Activated T-cell treated with anti-CD3 and anti-CD28 coated beads, Interleukin-2, amount 50 U/mL, for 24 hours (primary cell): ENCODE measurements at regions not wholly inside any gene's neighbourhood (a gene's known extent, or its start where the extent isn't known, plus 50 kb on each side); places are given as distances from the start of the nearest gene placed in this dataset.
"Not testable (repeated sequence)": the region's sequence is repeated elsewhere in the genome, so short reads cannot be mapped to it uniquely, and the experiment has no call there.

Experiments used
- DNase-seq: peaks from one replicate; pipeline ENCODE4 v3.0.0-alpha.2; 2020
- H3K27ac Mint-ChIP-seq: 2 replicates; pipeline ENCODE4 v1.8.0; 2020; ENCODE audit warnings: mild to moderate bottlenecking, mixed read lengths
- H3K27me3 Mint-ChIP-seq: 2 replicates; pipeline ENCODE4 v1.8.0; 2020; ENCODE audit warnings: mixed read lengths
- H3K36me3 Mint-ChIP-seq: 2 replicates; pipeline ENCODE4 v1.8.0; 2020; ENCODE audit warnings: low read depth, mixed read lengths
- H3K4me1 Mint-ChIP-seq: 2 replicates; pipeline ENCODE4 v1.8.0; 2020; ENCODE audit warnings: low read depth, mixed read lengths
- H3K4me3 Mint-ChIP-seq: 2 replicates; pipeline ENCODE4 v1.8.0; 2020; ENCODE audit warnings: mild to moderate bottlenecking, moderate library complexity, mixed read lengths
- H3K9me3 Mint-ChIP-seq: 2 replicates; pipeline ENCODE4 v1.8.0; 2020; ENCODE audit warnings: mixed read lengths

DNA sequence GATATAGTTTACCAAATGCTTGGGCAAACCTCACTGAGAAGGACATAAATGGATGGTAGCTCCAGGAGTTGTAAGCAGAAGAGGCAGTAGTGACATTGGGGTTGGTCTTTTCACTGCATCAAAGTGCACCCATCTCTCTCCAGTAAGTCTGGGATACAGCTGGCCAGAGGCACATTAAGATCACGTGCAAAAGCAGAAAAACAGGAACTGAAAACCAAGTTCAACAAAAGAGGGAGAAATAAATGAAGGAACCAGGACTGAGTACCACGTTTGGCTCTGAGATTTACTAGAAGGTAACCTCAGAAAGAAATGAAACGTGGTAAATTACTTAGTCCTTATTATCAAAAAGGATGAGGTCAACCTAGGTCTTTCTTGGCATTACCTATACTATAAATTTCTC is 259.2 kb downstream of the OSR1 start:
- H3K27me3 Mint-ChIP-seq = no peaks in the 10 kb centered on the region

DNA sequence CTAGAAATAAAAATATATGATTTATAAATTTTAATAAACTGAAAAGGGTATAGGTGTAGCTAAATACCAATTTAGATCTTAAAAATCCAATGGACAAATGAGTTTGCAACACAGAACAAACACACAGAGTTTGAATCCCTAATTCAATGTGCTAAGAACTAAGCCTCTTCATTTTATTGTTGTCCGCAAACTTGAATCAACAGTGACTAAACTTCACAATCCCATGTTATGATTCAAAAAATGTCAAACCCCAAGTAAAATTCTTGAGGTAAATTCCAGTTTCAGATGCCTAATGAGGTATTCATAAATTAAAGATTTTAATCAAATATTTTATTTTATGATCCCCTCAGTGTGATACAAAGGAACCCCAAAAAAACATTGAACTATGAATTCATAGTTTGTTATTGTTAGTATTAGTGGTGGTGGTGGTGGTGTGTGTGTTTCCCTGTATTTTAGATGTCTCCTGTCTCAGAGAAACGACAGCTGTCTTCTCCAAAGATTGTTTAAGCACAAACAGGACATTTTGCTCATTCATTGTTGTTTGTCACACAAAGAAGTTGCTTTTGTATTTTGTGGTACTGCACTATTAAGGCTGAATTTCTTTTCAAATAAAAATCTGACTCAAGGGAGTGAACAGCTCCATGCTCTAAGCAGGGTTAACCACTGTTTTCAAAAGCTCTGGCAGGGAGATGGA is 259.8 kb downstream of the OSR1 start:
- no peaks in the 10 kb centered on the region for H3K36me3 Mint-ChIP-seq
- peaks cover 10% of the 10 kb centered on the region for H3K9me3 Mint-ChIP-seq
- H3K4me1 Mint-ChIP-seq = no peaks in the 10 kb centered on the region
- no peak overlapping the region for H3K27ac Mint-ChIP-seq
- DNase-seq = no peak
- H3K27me3 Mint-ChIP-seq = no peaks in the 10 kb centered on the region
- H3K4me3 Mint-ChIP-seq = no peak overlapping the region

More for the DNA sequence above, 259.2 kb downstream of the OSR1 start:
- H3K4me1 Mint-ChIP-seq = no peaks in the 10 kb centered on the region
- H3K27ac Mint-ChIP-seq = no peak overlapping the region
- H3K4me3 Mint-ChIP-seq = no peak overlapping the region
- DNase-seq = no peak
- H3K9me3 Mint-ChIP-seq = peaks cover 7% of the 10 kb centered on the region
- no peaks in the 10 kb centered on the region for H3K36me3 Mint-ChIP-seq

- H3K27me3 Mint-ChIP-seq, H3K36me3 Mint-ChIP-seq, DNase-seq, H3K4me1 Mint-ChIP-seq, H3K4me3 Mint-ChIP-seq, H3K27ac Mint-ChIP-seq: not testable (repeated sequence)
- peaks cover 20% of the 10 kb centered on the region for H3K9me3 Mint-ChIP-seq
Observed at GRCh38 chr2:19089476-19089875, 268.9 kb downstream of the OSR1 start.

GRCh38 chr2:19086231-19086651 is 272.2 kb downstream of the OSR1 start:
- no peaks in the 10 kb centered on the region for H3K4me1 Mint-ChIP-seq
- peaks cover 5% of the 10 kb centered on the region for H3K36me3 Mint-ChIP-seq
- peaks cover 4% of the 10 kb centered on the region for H3K9me3 Mint-ChIP-seq
- H3K4me3 Mint-ChIP-seq = no peak overlapping the region
- DNase-seq = no peak
- H3K27ac Mint-ChIP-seq = no peak overlapping the region
- no peaks in the 10 kb centered on the region for H3K27me3 Mint-ChIP-seq

DNA sequence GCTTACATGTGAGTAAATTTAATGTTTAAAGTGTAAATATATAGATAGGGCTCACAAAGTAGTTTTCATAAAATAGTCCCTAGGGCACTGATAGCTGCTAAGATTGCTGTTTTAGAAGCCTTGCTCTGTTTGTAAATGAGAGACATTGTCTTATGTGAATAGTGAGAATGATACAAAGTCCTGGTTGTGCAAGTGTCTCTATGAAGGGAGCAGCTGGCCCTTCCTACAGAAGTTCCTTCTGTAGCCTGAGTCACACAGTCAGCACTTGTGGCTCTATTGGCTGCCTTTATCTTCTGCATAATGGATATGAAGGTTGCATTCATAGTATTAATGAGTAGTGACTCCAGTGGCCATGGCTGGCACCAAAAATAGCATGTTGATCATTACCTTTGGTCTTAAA is 279.7 kb downstream of the OSR1 start:
- no peak overlapping the region for H3K27ac Mint-ChIP-seq
- H3K27me3 Mint-ChIP-seq = no peaks in the 10 kb centered on the region
- H3K36me3 Mint-ChIP-seq = peaks cover 5% of the 10 kb centered on the region
- DNase-seq = no peak
- no peaks in the 10 kb centered on the region for H3K4me1 Mint-ChIP-seq
- H3K4me3 Mint-ChIP-seq = no peak overlapping the region
- peaks cover 2% of the 10 kb centered on the region for H3K9me3 Mint-ChIP-seq

GRCh38 chr2:19073522-19073921 is 284.9 kb downstream of the OSR1 start:
- no peaks in the 10 kb centered on the region for H3K27me3 Mint-ChIP-seq
- DNase-seq = no peak
- H3K4me3 Mint-ChIP-seq = no peak overlapping the region
- H3K4me1 Mint-ChIP-seq = no peaks in the 10 kb centered on the region
- H3K27ac Mint-ChIP-seq = no peak overlapping the region
- no peaks in the 10 kb centered on the region for H3K9me3 Mint-ChIP-seq
- H3K36me3 Mint-ChIP-seq = no peaks in the 10 kb centered on the region

DNA sequence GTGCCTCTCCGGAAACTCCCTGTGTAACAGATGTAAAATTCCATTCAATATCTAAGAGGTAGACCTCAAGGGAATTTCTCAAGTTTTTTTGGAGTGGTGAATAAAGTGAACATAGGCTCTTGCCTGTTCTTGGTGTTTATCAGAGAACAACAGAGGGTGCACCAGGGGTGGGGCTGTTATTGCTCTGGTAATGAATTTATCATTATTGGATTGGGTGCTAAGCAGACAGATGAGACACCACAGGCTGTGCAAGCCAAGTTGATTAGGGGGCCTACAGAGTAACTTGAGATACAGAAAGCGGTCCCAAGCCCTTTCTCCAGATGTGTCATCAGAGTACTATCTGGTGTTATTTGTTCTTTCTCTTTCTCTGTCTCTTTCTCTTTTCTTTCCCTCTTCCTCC is 286.3 kb downstream of the OSR1 start:
- no peaks in the 10 kb centered on the region for H3K36me3 Mint-ChIP-seq
- H3K27me3 Mint-ChIP-seq = no peaks in the 10 kb centered on the region
- DNase-seq = no peak
- H3K4me1 Mint-ChIP-seq = no peaks in the 10 kb centered on the region
- no peak overlapping the region for H3K4me3 Mint-ChIP-seq
- H3K27ac Mint-ChIP-seq = no peak overlapping the region
- no peaks in the 10 kb centered on the region for H3K9me3 Mint-ChIP-seq

DNA sequence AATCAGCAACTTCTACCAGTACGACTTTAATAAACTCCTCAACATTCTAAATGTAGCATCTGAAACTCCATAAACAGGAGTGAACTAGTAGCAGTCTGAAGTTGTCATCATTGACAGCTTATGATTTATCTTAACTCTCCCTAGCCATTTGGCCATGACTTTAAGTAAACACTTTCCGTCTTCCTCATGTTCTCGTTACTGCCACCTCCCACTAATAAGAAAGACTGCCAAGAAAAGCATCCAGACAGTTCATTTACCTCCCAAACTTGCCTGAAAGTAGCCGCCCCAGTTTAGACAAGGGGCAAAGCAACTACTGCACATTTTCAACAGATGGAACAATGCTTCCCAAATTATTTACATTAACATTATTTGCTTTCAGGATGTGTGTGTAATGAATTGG is 287.5 kb downstream of the OSR1 start:
- H3K4me1 Mint-ChIP-seq = no peaks in the 10 kb centered on the region
- DNase-seq = no peak
- H3K4me3 Mint-ChIP-seq = no peak overlapping the region
- H3K36me3 Mint-ChIP-seq = no peaks in the 10 kb centered on the region
- H3K27me3 Mint-ChIP-seq = no peaks in the 10 kb centered on the region
- no peaks in the 10 kb centered on the region for H3K9me3 Mint-ChIP-seq
- no peak overlapping the region for H3K27ac Mint-ChIP-seq

DNA sequence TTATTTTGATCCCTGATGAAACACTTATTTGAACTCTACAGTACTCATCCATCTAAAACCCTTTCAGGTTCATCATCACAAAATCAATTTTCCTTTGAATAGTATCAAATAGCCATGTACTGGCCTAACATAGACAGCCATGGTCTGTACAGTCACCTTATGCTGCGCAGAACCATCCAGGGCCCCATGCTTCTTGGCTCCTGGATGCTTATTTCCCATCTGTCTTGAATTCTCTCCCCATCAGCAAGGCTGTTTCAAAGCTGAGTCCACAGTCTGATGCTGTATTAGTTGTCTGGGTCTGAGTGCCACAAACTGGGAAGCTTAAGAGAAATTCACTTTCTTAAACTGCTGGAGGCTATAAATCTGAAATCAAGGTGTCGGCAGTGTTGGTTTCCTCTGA is 290.2 kb downstream of the OSR1 start:
- Mint-ChIP-seq H3K4me3 (no peak overlapping the region), H3K36me3 (no peaks in the 10 kb centered on the region), H3K27ac (no peak overlapping the region), H3K9me3 (no peaks in the 10 kb centered on the region), H3K27me3 (no peaks in the 10 kb centered on the region), H3K4me1 (no peaks in the 10 kb centered on the region)
- no peak for DNase-seq

GRCh38 chr2:19062370-19062769 is 296.1 kb downstream of the OSR1 start:
- Mint-ChIP-seq H3K4me3 (no peak overlapping the region), H3K4me1 (peaks cover 6% of the 10 kb centered on the region), H3K27ac (no peak overlapping the region), H3K36me3 (no peaks in the 10 kb centered on the region), H3K9me3 (no peaks in the 10 kb centered on the region), H3K27me3 (no peaks in the 10 kb centered on the region)
- no peak for DNase-seq

DNA sequence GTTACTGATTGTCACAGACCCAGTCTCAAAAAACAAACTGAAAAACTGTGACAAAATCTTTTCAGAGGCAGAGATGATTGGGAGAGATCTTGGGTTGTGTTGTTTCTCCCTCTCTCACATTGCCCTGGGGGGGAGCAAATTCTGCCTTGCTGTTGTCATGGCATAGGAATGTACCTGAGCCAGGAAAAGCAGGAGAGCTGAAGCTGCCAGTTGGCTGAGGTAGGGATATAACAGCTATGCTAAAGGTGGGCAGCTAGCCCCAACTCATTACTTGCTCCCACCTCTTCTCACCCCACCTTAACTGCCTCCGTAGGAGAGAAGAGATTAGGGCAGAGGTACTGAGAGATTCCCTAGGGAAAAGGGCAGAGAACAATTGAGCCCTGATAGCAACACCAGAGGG is 299.3 kb downstream of the OSR1 start:
- Mint-ChIP-seq H3K9me3 (no peaks in the 10 kb centered on the region), H3K27me3 (no peaks in the 10 kb centered on the region), H3K4me1 (peaks cover 6% of the 10 kb centered on the region), H3K36me3 (no peaks in the 10 kb centered on the region), H3K27ac (no peak overlapping the region), H3K4me3 (no peak overlapping the region)
- no peak for DNase-seq

DNA sequence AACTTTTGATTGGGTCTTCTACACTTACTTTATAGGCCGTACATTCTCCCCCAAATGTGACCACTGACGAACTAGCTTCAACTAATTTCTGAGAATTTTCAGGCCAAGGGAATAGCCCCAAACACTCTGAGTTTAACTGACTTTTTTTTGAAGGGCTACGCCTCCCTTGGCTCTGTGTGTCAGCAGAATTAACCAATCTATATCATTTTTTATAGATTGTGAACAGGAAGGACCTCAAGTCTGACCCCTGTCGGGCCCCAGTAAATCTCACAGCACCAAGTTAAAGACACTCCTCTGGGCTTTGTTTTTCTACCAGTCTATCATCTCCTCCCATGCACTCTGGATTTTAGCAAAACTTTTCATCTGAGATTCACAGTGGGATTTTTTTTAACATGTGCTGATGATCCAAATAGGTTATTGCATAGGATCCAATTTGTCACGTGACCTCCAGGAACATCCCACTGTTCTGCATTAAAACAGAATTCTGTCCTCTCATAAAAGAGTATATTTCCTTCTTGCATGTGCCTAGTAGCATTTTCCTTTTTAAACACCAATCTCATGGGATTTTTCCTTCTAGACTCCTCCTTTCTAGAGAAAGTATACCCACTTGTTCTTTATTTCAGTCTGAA is 307.1 kb downstream of the OSR1 start:
- no peak for DNase-seq
- Mint-ChIP-seq H3K36me3 (no peaks in the 10 kb centered on the region), H3K9me3 (no peaks in the 10 kb centered on the region), H3K27ac (no peak overlapping the region), H3K4me3 (no peak overlapping the region), H3K27me3 (no peaks in the 10 kb centered on the region), H3K4me1 (no peaks in the 10 kb centered on the region)

- no peaks in the 10 kb centered on the region for H3K4me1 Mint-ChIP-seq
- no peak overlapping the region for H3K4me3 Mint-ChIP-seq
- H3K27ac Mint-ChIP-seq = no peak overlapping the region
- H3K27me3 Mint-ChIP-seq = no peaks in the 10 kb centered on the region
- DNase-seq = no peak
- H3K36me3 Mint-ChIP-seq = no peaks in the 10 kb centered on the region
- H3K9me3 Mint-ChIP-seq = no peaks in the 10 kb centered on the region
Observed at GRCh38 chr2:19050354-19050753, 308.1 kb downstream of the OSR1 start.

DNA sequence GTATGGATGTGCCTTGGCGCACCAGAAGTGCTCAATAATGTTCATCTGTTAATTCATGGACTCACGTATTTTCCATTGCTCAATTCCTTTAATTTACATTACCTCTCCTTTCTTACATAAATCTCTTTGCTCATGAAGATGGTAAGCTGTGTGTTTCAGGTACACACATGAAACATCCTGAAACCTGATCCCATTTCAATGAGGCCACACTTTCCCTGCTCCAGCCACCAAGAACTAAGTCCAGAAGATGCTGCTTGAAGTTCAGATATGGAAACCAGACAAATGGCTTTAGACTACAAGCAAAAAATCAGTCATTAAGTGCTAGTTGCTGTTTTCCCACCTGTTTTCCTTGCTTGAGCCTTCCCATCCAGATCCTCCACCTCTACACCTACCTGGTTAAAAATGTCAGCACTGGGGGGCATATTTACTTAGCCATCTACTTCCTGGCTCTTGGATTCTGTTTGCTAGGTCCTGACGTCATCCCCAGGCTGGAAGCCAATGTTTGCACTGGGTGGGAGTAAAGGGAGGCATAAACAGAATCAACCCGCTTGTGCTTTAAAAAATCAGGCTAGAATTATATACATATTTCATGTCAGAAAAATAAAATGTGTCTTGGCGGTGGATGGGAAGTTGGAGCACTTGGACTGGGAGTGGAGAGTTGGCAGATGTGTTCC is 309.7 kb downstream of the OSR1 start:
- H3K4me1 Mint-ChIP-seq = no peaks in the 10 kb centered on the region
- no peak for DNase-seq
- H3K27me3 Mint-ChIP-seq = no peaks in the 10 kb centered on the region
- no peak overlapping the region for H3K4me3 Mint-ChIP-seq
- H3K27ac Mint-ChIP-seq = no peak overlapping the region
- no peaks in the 10 kb centered on the region for H3K36me3 Mint-ChIP-seq
- H3K9me3 Mint-ChIP-seq = no peaks in the 10 kb centered on the region
